ENCODE measurements at regions not wholly inside any gene's neighbourhood (a gene's known extent, or its start where the extent isn't known, plus 50 kb on each side); places are given as distances from the start of the nearest gene placed in this dataset.

- FAIRE-seq = no peak
- no peak for DNase-seq (ENCODE audit: insufficient read length, low spot score)
- TF ChIP-seq POU2F2 (IDR thresholded peaks at IDR 0.05; ENCODE audit: low read depth, low read length) (no peak), TAF1 (IDR thresholded peaks at IDR 0.05; ENCODE audit: low read depth, low read length) (no peak), POLR2A (IDR thresholded peaks at IDR 0.05; ENCODE audit: low read depth, low read length) (no peak), PAX5 (IDR thresholded peaks at IDR 0.05; ENCODE audit: insufficient read depth, low read length, severe bottlenecking) (no peak), SPI1 (IDR thresholded peaks at IDR 0.05; ENCODE audit: low read depth, low read length) (no peak), POLR2AphosphoS5 (IDR thresholded peaks at IDR 0.05; ENCODE audit: low read depth, low read length) (no peak)
Observed at GRCh38 chr2:41694536-41695049, 353.2 kb upstream of the PKDCC start.

GRCh38 chr2:41695198-41696113 is 352.4 kb upstream of the PKDCC start:
- TF ChIP-seq POU2F2 (IDR thresholded peaks at IDR 0.05; ENCODE audit: low read depth, low read length) = no peak
- no peak for TF ChIP-seq PAX5 (IDR thresholded peaks at IDR 0.05; ENCODE audit: insufficient read depth, low read length, severe bottlenecking)
- no peak for TF ChIP-seq POLR2A (IDR thresholded peaks at IDR 0.05; ENCODE audit: low read depth, low read length)
- TF ChIP-seq POLR2AphosphoS5 (IDR thresholded peaks at IDR 0.05; ENCODE audit: low read depth, low read length) = no peak
- no peak for TF ChIP-seq TAF1 (IDR thresholded peaks at IDR 0.05; ENCODE audit: low read depth, low read length)
- no peak for TF ChIP-seq SPI1 (IDR thresholded peaks at IDR 0.05; ENCODE audit: low read depth, low read length)
- DNase-seq (ENCODE audit: insufficient read length, low spot score) (no peak), FAIRE-seq (no peak)

- no peak for DNase-seq (ENCODE audit: insufficient read length, low spot score)
- TF ChIP-seq SPI1 (IDR thresholded peaks at IDR 0.05; ENCODE audit: low read depth, low read length) (no peak), POLR2AphosphoS5 (IDR thresholded peaks at IDR 0.05; ENCODE audit: low read depth, low read length) (no peak), TAF1 (IDR thresholded peaks at IDR 0.05; ENCODE audit: low read depth, low read length) (no peak), PAX5 (IDR thresholded peaks at IDR 0.05; ENCODE audit: insufficient read depth, low read length, severe bottlenecking) (no peak)
- no peak for FAIRE-seq
Observed at GRCh38 chr2:41697389-41697788, 350.4 kb upstream of the PKDCC start.

- FAIRE-seq = peak; percentile 59
- no peak for DNase-seq (ENCODE audit: insufficient read length, low spot score)
- TF ChIP-seq PAX5 (IDR thresholded peaks at IDR 0.05; ENCODE audit: insufficient read depth, low read length, severe bottlenecking) (no peak), POLR2A (IDR thresholded peaks at IDR 0.05; ENCODE audit: low read depth, low read length) (no peak), SPI1 (IDR thresholded peaks at IDR 0.05; ENCODE audit: low read depth, low read length) (no peak), TAF1 (IDR thresholded peaks at IDR 0.05; ENCODE audit: low read depth, low read length) (no peak), POU2F2 (IDR thresholded peaks at IDR 0.05; ENCODE audit: low read depth, low read length) (no peak), POLR2AphosphoS5 (IDR thresholded peaks at IDR 0.05; ENCODE audit: low read depth, low read length) (no peak)
Observed at GRCh38 chr2:41698678-41699422, 349.0 kb upstream of the PKDCC start.

GRCh38 chr2:41701231-41701630 is 346.6 kb upstream of the PKDCC start:
- DNase-seq (ENCODE audit: insufficient read length, low spot score) = no peak
- FAIRE-seq = no peak
- TF ChIP-seq PAX5 (IDR thresholded peaks at IDR 0.05; ENCODE audit: insufficient read depth, low read length, severe bottlenecking) (no peak), TAF1 (IDR thresholded peaks at IDR 0.05; ENCODE audit: low read depth, low read length) (no peak), POU2F2 (IDR thresholded peaks at IDR 0.05; ENCODE audit: low read depth, low read length) (no peak), POLR2AphosphoS5 (IDR thresholded peaks at IDR 0.05; ENCODE audit: low read depth, low read length) (no peak), SPI1 (IDR thresholded peaks at IDR 0.05; ENCODE audit: low read depth, low read length) (no peak), POLR2A (IDR thresholded peaks at IDR 0.05; ENCODE audit: low read depth, low read length) (no peak)

GRCh38 chr2:41703123-41703522 is 344.7 kb upstream of the PKDCC start:
- TF ChIP-seq POLR2AphosphoS5 (IDR thresholded peaks at IDR 0.05; ENCODE audit: low read depth, low read length) = no peak
- no peak for TF ChIP-seq TAF1 (IDR thresholded peaks at IDR 0.05; ENCODE audit: low read depth, low read length)
- TF ChIP-seq PAX5 (IDR thresholded peaks at IDR 0.05; ENCODE audit: insufficient read depth, low read length, severe bottlenecking) = no peak
- no peak for TF ChIP-seq POLR2A (IDR thresholded peaks at IDR 0.05; ENCODE audit: low read depth, low read length)
- TF ChIP-seq SPI1 (IDR thresholded peaks at IDR 0.05; ENCODE audit: low read depth, low read length) = no peak
- no peak for TF ChIP-seq POU2F2 (IDR thresholded peaks at IDR 0.05; ENCODE audit: low read depth, low read length)
- DNase-seq (ENCODE audit: insufficient read length, low spot score) (no peak), FAIRE-seq (no peak)

- DNase-seq (ENCODE audit: insufficient read length, low spot score) (no peak), FAIRE-seq (no peak)
- no peak for TF ChIP-seq SPI1 (IDR thresholded peaks at IDR 0.05; ENCODE audit: low read depth, low read length)
- TF ChIP-seq POU2F2 (IDR thresholded peaks at IDR 0.05; ENCODE audit: low read depth, low read length) = no peak
- TF ChIP-seq POLR2A (IDR thresholded peaks at IDR 0.05; ENCODE audit: low read depth, low read length) = no peak
- TF ChIP-seq POLR2AphosphoS5 (IDR thresholded peaks at IDR 0.05; ENCODE audit: low read depth, low read length) = no peak
- TF ChIP-seq PAX5 (IDR thresholded peaks at IDR 0.05; ENCODE audit: insufficient read depth, low read length, severe bottlenecking) = no peak
- no peak for TF ChIP-seq TAF1 (IDR thresholded peaks at IDR 0.05; ENCODE audit: low read depth, low read length)
Observed at GRCh38 chr2:41705634-41706033, 342.2 kb upstream of the PKDCC start.

GRCh38 chr2:41706286-41706685 is 341.5 kb upstream of the PKDCC start:
- no peak for FAIRE-seq
- TF ChIP-seq SPI1 (IDR thresholded peaks at IDR 0.05; ENCODE audit: low read depth, low read length) (no peak), POU2F2 (IDR thresholded peaks at IDR 0.05; ENCODE audit: low read depth, low read length) (no peak), POLR2A (IDR thresholded peaks at IDR 0.05; ENCODE audit: low read depth, low read length) (no peak)

GRCh38 chr2:41707790-41708451 is 339.9 kb upstream of the PKDCC start:
- no peak for TF ChIP-seq TAF1 (IDR thresholded peaks at IDR 0.05; ENCODE audit: low read depth, low read length)
- TF ChIP-seq POU2F2 (IDR thresholded peaks at IDR 0.05; ENCODE audit: low read depth, low read length) = no peak
- TF ChIP-seq POLR2A (IDR thresholded peaks at IDR 0.05; ENCODE audit: low read depth, low read length) = no peak
- no peak for TF ChIP-seq SPI1 (IDR thresholded peaks at IDR 0.05; ENCODE audit: low read depth, low read length)
- DNase-seq (ENCODE audit: insufficient read length, low spot score) (no peak), FAIRE-seq (no peak)

More at GRCh38 chr2:41706286-41706685, 341.5 kb upstream of the PKDCC start:
- no peak for DNase-seq (ENCODE audit: insufficient read length, low spot score)
